GM19455 (cell line): ENCODE measurements at regions not wholly inside any gene's neighbourhood (a gene's known extent, or its start where the extent isn't known, plus 50 kb on each side); places are given as distances from the start of the nearest gene placed in this dataset.
"Not testable (repeated sequence)": the region's sequence is repeated elsewhere in the genome, so short reads cannot be mapped to it uniquely, and the experiment has no call there.

Source experiments
- ATAC-seq: cut with Tn5 transposase; IDR thresholded peaks from one replicate; pipeline ENCODE4 v1.9.1; 2021; ENCODE audit not compliant: unreplicated experiment

- no peak for ATAC-seq
Measured at GRCh38 chrX:110965409-110966090, 130.4 kb upstream of the PAK3 start.

- ATAC-seq: no peak
Measured at GRCh38 chrX:110964786-110965185, 131.2 kb upstream of the PAK3 start.

GRCh38 chrX:110962451-110962850, 133.5 kb upstream of the PAK3 start:
- ATAC-seq: no peak

GRCh38 chrX:110955706-110956105, 140.3 kb upstream of the PAK3 start:
- no peak for ATAC-seq

GRCh38 chrX:110954428-110955100, 141.4 kb upstream of the PAK3 start:
- no peak for ATAC-seq

- no peak for ATAC-seq
Measured at GRCh38 chrX:110951472-110952269, 144.3 kb upstream of the PAK3 start.

GRCh38 chrX:110944751-110945675, 149.4 kb upstream of the CHRDL1 start:
- no peak for ATAC-seq

GRCh38 chrX:110944311-110944750, 148.7 kb upstream of the CHRDL1 start:
- no peak for ATAC-seq

GRCh38 chrX:110941906-110942305, 146.3 kb upstream of the CHRDL1 start:
- no peak for ATAC-seq

- no peak for ATAC-seq
Measured at GRCh38 chrX:110938977-110939732, 143.5 kb upstream of the CHRDL1 start.

GRCh38 chrX:110924871-110925270, 129.3 kb upstream of the CHRDL1 start:
- no peak for ATAC-seq

- ATAC-seq: no peak
Measured at GRCh38 chrX:110920991-110921390, 125.4 kb upstream of the CHRDL1 start.

GRCh38 chrX:110915570-110915969, 120.0 kb upstream of the CHRDL1 start:
- ATAC-seq: no peak

- no peak for ATAC-seq
Measured at GRCh38 chrX:110915111-110915510, 119.5 kb upstream of the CHRDL1 start.

GRCh38 chrX:110914281-110914680, 118.7 kb upstream of the CHRDL1 start:
- ATAC-seq: no peak

- not testable (repeated sequence) for ATAC-seq
Measured at GRCh38 chrX:110904747-110905146, 109.1 kb upstream of the CHRDL1 start.

GRCh38 chrX:110881971-110882370, 86.4 kb upstream of the CHRDL1 start:
- ATAC-seq: no peak

GRCh38 chrX:110877326-110877725, 81.7 kb upstream of the CHRDL1 start:
- no peak for ATAC-seq

GRCh38 chrX:110871839-110872238, 76.2 kb upstream of the CHRDL1 start:
- ATAC-seq: no peak

GRCh38 chrX:110866421-110866820, 70.8 kb upstream of the CHRDL1 start:
- no peak for ATAC-seq
